ENCODE measurements at regions not wholly inside any gene's neighbourhood (a gene's known extent, or its start where the extent isn't known, plus 50 kb on each side); places are given as distances from the start of the nearest gene placed in this dataset.

DNA sequence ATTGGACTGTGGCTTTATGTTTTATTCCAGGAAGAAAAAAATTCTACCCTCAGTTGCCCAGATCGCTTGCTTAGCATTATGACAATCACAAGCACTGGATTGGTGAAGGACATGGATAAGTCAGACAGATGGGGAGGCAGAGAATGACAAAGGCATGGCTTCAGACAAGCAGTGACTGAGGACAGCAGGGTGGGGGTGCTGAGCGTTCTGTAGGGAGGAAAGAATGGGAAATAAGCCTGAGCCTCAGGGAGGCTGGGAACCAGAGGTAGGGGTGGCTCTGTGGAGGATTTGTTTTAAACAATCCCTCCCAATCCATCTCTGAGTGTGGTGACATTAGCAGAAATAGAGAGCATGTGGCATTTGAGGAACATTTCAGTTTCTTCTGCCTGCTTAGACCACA lies 896.9 kb downstream of the CCSER2 start:
- DNase-seq (ENCODE audit: low read depth) = no peak

DNA sequence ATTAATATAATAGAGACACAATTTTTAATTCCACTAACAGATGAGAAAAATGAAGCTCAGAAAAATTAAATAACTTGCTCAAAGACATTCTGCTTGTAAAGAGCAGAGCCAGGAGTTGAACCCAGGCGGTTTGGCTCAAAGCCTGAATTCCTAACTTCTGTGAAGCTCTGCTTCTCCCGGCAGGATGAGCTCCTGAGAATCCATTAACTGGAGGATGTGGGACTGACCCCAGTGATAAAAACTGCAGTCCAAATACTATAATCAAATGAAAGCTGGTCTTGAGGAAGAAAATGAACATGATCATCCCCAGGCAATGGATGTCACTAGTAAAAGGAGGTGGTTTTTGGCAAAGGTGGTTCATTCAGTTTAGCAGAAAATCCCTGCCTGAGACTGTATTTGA lies 898.2 kb downstream of the CCSER2 start:
- DNase-seq (ENCODE audit: low read depth) = no peak

DNA sequence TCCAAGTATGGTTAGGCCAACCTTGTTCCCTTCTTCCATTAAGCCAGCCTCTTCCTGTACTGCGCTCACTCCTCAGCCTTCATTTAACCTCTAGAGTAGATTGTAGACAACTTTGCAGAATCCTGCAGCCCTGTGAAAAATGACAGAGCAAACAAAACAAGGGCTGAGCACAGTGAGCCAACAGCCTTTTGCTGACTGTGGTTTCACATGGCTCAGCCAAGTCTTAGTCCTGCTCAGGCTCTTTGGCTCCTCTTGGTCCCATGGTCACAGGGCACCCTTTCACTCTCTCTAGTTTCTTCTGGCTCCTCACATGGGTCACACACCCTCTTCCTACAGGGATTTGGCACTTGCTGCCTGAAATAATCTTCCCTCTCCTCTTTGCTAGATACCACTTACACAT lies 900.3 kb downstream of the CCSER2 start:
- DNase-seq (ENCODE audit: low read depth) = no peak

DNA sequence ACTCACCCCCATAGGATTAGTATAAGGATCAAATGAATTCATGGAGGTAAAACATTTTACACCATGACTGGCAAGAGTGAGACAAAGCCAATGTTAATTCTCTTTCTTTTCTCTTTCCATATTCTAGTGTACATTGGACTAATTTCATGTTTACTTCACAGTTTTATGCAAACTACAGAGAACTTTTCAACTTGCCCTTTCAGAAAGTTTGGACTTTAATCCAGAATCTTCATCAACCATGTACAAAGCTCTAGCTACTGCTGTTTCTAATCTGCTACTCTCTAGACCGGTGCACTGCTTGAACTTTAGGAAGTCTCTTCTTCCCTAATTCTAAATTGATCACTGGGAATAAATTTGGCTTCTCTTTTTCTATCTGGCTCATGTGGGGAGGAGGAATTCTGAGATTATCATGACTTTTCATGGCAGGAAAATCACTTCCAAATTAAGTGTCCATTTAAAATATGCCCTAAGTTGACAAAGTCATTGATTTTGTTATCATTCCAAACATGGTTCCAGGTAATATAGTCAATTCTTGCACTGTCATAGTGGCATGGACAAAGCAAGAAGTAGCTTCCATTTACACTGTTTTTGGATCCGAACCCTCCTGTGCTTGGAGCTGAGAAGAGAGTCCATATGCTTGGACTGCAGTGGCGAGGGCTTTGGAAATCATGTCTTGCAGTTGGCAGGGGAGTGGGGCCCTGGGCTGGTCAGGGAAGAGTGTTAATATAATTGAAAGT lies 903.3 kb downstream of the CCSER2 start:
- DNase-seq (ENCODE audit: low read depth) = no peak

DNA sequence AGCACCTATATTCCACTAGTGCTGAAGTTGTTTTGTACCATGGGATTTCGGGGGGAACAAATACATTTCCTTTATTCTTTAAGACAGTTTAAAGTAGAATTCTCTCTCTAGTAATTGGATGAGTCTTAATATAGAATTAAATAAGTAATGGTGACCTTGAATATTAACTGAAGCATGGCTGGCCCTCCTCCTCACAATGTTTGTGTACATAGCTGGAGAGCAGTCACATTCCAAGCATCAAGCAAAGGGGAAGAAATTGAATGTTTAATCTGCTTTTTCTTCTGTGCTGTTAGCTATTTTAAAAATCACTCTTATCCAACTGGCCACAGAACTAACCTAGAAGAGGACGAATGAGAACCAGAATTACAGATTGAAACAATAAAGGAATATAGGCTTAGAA lies 906.9 kb downstream of the CCSER2 start:
- DNase-seq (ENCODE audit: low read depth) = no peak

DNA sequence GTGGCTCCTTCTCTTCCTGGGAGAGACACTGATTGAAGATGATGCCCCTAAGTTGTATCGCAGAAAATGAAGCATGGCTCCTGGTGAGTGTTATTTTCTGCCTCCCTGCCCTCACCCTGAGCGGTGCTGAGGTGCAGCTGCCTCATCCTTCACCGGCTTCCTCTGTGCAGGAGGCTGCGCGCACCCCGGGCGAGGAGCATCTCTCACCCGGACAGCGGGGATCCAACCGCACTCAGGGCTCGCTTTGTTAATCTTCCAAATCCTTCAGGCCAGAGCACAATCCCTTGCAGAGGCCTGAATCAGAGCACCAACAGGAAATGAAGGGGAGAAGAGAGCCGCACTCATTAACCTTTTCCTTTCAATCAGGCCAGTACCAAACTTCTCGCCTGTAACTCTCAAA lies 910.3 kb downstream of the CCSER2 start:
- DNase-seq (ENCODE audit: low read depth) = no peak

DNA sequence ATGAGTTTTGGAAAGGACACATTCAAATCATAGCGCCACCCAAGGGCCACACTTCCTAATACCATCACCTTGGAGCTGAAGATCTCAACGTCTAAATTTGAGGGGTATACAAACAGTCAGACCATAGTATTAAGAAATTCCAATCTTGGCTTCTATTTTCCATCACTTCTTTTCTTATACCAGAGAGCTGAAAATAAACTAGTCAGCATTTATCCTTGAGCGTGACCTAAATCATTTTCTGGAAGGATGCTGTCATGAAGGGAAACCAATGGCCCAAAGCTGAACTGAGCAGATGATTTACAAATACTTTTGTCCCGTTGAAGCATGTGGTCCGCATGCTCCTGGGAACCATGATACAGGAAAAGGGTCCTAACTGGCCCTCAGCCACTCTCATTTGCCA lies 921.9 kb downstream of the CCSER2 start:
- no peak for DNase-seq (ENCODE audit: low read depth)

DNA sequence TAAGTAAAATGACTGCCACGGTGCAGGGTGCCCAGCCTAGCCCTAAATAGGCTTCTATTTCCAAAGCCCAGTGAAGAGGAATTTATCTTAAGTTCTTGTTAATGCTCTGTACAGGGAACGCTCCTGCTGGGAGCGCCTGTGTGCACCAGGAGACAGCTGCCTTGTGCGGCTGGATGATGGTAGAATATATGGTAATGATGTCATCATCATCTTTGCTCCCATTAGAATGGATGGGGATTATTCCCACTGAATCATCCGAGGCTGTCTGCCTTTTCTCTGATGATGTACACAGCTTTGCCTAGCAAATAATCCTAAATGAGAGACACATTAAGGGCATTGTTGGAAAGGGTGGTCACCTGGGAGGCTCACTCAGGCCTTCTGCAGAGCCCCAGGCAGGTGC lies 928.1 kb downstream of the CCSER2 start:
- DNase-seq (ENCODE audit: low read depth) = no peak

DNA sequence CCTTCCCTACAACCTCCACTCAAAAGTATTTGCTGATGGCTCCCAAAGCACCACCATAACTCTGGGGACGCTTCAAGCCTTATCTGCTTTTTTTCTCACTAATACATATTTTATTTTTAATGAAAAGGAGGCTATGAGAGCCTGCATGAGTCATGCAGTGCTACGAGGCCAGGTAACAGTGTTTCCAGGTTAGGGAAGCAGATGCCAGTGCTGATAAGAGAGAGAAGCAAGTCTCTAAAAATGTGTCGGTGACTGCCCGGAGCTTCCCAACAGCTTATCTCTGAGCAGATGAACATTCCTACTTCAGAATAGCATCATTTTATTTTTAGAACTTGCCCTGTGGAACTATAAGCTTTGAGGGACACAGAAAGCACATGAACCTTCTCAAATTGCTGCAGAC lies 931.5 kb downstream of the CCSER2 start:
- no peak for DNase-seq (ENCODE audit: low read depth)

DNA sequence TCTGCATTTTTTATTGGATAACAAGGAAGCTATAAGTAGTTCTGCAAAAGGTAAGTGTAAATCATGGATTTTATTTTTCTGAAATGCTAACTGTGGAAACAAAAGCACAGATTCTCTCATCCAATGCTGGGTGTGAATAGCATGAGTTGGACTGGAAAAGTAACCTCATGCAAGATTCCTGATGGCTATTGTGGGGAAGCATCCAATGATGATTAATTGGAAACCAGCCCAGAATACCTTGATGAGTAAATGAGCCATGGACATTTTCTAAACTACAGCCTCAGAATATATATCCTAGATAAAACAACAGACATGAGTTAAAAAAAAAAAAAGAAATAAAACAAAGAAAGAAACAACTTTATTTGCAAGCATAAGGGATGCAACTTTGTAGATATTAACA lies 934.6 kb downstream of the CCSER2 start:
- no peak for DNase-seq (ENCODE audit: low read depth)

DNA sequence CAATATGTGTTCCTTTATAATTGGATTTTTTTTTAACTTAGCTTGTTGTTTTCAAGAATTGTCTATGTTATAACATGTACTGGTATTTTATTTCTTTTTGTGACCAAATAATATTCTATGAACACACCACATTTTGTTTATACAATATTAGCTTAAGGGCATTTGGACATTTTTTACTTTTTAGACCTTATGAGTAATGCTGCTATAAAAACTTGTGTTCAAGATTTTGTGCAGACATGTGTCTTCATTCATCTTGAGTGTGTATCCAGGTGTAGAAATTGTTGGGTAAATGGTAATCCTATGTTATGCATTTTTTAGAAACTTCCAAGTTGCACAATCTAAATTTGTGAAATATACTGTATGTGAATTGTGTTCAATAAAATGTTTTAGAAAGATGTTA lies 936.7 kb downstream of the CCSER2 start:
- DNase-seq (ENCODE audit: low read depth) = no peak

DNA sequence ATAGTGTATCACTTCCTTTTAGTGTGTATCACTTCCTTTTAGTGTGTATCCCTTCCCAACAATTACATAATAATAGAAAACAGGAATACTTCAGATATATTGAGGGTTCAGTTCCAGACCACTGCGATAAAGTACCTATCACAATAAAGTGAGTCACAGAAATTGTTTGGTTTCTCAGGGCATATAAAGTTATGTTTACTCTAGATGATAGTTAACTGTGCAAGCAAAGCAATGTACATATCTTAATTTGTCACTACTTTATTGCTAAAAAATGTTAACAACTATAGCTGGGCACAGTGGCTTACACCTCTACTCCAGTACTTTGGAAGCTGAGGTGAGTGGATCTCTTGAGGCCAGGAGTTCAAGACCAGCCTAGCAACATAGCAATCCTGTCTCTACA lies 938.4 kb downstream of the CCSER2 start:
- no peak for DNase-seq (ENCODE audit: low read depth)

DNA sequence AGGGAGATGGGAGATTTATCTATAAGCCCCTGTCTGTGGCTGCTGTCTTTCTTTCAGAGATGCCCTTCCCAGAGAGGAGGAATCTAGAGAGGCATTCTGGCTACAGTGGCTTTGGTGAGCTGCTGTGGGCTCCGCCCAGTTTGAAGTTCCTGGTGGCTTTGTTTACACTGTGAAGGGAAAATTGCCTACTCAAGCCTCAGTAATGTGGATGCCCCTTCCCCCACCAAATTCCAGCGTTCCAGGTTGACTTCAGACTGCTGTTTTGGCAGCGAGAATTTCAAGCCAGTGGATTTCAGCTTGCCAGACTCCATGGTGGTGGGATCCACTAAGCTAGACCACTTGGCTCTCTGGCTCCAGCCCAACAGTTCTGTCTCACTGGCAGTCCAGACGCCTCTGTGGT lies 951.6 kb downstream of the CCSER2 start:
- DNase-seq (ENCODE audit: low read depth) = no peak

DNA sequence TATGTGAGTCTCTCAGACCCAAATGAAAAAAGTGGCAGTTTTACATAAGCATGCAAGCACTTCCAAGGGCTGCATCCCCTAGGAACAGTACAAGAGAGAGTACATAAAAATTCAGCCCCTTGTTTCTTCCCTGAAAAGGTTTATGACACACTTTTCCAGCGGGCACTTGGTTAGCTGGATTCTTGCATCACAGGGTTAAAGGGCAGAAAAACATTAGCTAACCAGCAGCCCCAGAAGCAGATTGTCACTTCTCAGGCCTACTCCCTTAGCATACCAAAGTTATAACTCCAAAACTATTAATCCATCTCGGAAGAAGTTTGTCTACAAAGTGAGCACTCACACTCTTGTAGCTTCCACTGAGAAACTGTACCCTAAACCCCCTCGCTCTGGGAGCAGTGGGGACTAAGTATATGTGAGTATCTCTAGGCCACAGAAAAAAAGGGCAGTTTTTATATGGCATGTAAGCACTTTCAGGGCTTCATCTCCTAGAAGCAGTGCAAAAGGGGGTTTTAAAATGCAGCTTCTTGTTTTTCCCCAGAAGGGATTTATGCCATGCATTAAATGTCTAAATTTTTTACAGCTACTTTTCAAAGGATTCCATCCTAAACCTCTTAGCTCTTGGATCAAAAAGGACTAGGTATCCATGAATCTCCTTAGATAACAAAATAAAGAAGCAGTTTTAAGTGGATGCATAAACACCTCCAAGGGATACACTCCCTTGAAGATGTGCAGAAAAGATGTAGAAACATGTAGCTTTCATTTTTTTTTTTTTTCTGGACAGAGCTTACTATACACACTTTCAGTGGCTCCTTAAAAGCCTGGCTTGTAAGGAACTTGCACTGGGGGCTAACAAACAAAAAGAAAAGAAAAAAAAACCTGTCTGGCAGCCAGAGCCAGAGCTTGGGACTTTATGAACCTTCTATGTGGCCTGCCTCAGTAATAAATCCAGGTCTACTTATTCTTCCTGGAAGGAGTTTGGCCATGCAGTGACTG lies 956.7 kb downstream of the CCSER2 start:
- no peak for DNase-seq (ENCODE audit: low read depth)

DNA sequence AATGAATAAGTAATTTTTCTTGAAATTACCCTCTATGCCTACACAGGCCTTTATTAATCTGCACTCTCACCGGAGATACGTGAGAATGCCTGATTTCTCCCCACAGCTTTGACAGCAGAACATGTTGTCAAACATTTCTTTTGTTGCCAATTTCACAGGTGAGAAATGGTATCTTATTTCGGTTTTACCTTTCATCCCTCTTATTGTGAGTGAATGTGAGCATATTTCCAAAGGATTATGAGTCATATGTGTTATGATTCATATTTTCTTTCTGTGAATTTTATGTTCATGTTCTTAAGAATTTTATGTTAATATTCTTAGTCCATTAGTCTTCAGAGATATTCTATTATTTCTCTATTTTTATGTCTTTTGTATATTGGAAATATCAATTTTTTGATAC lies 965.1 kb downstream of the CCSER2 start:
- no peak for DNase-seq (ENCODE audit: low read depth)

DNA sequence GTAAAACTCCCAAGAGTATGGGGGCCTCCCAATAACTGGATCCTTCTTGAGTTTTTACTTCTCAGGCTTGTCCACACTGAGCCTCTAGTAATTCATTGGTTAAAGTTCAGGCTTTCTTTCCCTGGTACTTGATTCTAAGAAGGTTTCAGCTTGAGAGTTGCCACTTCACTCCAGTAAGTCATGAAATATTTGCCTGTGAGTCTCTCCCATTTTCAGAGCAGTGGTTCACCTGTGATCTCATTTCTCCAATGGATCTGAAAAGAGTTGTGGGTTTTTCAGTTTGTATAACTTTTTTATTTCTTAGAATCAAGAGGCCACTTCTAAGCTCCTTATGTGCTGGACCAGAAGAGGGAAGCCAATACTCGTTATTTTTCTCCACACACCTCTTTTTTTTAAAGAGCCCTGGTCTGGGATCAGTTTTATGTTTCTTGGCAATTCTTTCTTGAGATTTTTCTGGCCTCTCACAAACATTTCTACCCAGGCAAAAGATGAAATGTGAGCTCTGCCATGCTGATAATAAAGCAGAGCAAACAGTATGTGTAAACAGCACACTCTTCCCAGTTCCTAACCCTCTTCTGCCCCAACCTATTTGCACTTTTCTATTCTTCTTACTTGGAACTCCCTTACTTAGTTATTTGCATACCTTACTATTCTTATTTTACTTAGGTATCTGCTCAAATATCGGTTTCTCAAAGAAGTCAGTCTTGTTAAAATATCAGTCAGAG lies 983.4 kb downstream of the CCSER2 start:
- DNase-seq (ENCODE audit: low read depth) = no peak

DNA sequence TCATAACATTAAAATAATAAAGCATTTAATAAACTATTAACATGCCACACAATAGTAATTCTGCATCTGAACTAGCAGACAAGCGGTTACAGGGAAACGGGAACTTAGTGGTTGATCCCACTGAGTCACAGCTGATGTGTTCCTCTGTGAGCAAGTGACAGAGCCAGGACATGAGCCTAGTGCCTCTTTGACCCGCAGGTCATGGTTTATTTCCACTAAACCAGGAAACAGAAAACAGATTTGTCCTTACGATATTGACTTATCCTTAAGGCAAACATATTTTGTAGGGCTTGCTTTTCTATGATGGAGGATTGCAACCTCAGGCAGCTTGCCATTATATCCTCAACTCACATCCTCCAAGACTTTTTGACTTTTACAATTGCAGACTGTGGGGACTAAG lies 987.3 kb downstream of the CCSER2 start:
- DNase-seq (ENCODE audit: low read depth) = no peak

DNA sequence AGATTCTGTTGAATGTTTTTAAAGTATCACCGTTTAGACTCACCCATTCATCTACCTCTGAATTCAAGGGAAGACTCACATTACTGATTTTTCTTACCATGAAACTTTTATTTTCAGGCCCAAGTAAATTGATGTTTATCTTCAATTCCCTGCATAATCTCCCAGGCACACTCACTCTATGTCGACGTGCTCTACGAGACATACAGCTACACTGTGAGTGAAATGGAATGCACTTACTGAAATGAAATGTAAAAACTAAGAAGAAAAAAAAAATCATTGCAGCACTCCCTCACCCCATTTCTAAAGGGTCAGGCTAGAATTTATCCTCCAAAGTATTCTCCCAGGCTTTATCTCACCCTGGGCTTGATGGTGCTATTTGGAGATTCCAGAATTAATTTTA lies 987.9 kb downstream of the CCSER2 start:
- no peak for DNase-seq (ENCODE audit: low read depth)

DNA sequence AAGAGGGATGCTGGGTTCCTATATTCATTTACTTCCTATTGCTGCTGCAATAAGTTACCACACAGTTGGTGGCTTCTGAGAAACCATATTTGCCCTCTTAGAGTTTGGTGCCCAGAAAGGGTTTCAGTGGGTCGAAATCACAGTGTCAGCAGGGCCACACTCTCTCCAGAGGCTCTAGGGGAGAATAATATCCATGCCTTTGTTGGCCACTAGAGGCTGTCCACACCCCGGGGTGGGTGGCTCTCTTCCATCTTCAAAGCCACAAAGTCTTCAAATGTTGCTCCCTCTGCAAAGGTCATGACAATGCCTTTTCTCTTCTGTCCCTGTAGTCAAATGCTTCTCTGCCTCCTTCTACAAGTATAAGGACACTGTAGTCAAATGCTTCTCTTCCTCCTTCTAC lies 989.4 kb downstream of the CCSER2 start:
- no peak for DNase-seq (ENCODE audit: low read depth)

DNA sequence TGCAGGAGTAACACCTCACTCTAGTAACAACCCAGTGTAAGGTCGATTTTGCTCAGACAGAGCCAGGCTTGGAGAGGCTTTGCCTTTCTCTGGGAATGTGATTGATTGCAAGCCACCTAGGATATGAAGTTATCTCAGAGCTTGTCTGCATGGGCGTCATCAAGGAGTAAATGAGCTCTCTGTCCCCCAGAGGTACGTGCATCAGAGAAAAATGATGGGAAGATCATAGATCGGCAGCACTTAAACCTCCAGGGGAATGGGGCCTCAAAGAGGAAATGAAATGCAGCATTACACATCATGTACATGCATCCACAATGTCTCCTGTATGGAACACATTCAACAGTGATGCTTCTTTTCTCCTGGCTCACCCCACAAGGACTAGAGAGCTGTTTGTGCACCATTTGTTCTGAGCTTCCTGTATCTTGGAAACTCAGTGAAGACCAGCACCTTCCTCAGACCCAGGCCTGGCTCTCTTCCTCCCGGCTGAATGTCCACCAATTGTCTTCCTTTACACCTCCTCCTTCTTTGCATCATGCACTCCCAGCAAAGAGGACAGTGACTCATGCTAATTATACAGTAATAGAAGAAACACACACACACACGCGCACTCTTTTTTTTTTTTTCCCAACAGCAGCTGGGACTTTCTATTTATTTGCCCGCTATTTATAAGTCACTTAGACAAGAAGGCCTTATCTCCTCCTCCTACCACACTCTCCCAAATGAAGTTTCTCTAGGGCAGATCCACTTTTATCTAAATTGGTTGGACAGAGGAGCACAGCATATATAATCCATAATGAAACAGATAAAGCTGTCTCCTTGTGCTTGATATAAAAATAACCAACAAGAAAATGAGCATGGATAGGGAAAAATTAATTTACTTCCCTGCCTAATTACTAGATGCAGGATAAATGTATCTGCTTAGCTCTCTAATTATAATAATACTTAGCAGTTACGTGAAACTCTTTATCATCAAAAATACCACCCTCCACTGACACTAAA lies 990.7 kb downstream of the CCSER2 start:
- DNase-seq (ENCODE audit: low read depth) = no peak

DNA sequence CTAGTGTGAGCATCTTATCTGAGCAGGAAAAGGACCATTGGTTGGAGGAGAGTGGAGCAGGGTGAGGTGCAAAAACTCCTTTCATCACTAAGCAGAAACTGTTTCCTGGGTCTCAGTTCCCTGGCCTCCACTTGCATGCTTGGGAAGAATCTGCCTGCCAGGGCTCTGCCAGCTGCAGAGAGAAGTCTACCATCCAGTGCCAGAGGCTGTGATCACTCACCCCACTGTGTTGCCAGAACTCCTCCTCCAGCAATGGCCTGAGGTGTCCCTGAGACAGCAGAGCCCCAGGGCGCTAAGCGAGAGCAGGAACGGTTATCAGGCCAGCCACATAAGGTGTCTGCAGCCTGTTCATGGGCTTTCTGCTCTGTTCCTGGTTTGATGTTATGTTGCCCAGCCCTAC lies 991.4 kb downstream of the CCSER2 start:
- no peak for DNase-seq (ENCODE audit: low read depth)

DNA sequence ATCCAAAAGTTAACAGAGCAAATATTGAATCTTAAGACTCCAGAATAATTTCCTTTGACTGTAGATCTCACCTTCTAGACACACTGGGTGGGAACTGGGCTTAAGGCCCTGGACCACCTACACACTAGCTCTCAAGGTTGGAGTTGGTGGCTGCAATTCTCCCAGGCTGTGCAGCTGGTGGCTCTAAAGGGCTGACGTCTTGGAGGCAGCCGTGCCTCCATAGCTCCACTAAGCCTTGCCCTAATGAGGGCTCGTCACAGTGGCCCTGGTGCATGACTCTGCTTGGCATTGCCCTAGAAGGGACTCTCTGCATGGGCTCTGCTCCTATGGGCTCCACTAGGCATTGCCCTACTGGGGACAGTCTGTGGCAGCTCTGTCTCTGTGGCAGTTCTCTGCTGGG lies 1005.2 kb downstream of the CCSER2 start:
- no peak for DNase-seq (ENCODE audit: low read depth)
